Small intestine (tissue), 7 donors: ENCODE measurements at regions not wholly inside any gene's neighbourhood (a gene's known extent, or its start where the extent isn't known, plus 50 kb on each side); places are given as distances from the start of the nearest gene placed in this dataset.
"Not testable (repeated sequence)": the region's sequence is repeated elsewhere in the genome, so short reads cannot be mapped to it uniquely, and the experiment has no call there.

Experiments used
- DNase-seq, 2 donors: peaks; one replicate each; pipeline versions ENCODE4 v3.0.0 to v3.0.0-alpha.2; 2013
- FAIRE-seq: peaks from 2 replicates; lab custom pipeline; 2012; peaks lifted over from hg19 to GRCh38; lab: Jason Lieb, UNC
- H3K27ac ChIP-seq, 3 donors: one replicate each; pipeline ENCODE4 v1.5.1; 2013; ENCODE audit warnings: low read length in 2 of 3, mild to moderate bottlenecking in 2 of 3, control low read depth in 1 of 3, inconsistent platforms in 1 of 3, low read depth in 1 of 3, moderate library complexity in 1 of 3
- H3K27me3 ChIP-seq, 3 donors: one replicate each; pipeline ENCODE4 v1.6.1; 2013; ENCODE audit warnings: low read length in 3 of 3, inconsistent platforms in 1 of 3; ENCODE audit not compliant: control insufficient read depth in 3 of 3, insufficient read depth in 3 of 3
- H3K36me3 ChIP-seq, 3 donors: one replicate each; pipeline ENCODE4 v1.6.1; 2013; ENCODE audit warnings: low read length in 3 of 3, inconsistent platforms in 1 of 3, low read depth in 1 of 3, mild to moderate bottlenecking in 1 of 3, moderate library complexity in 1 of 3; ENCODE audit not compliant: control insufficient read depth in 3 of 3, insufficient read depth in 2 of 3
- H3K4me1 ChIP-seq, 3 donors: one replicate each; pipeline ENCODE4 v1.6.1; 2013; ENCODE audit warnings: low read length in 2 of 3, inconsistent platforms in 1 of 3, low read depth in 1 of 3, mild to moderate bottlenecking in 1 of 3, moderate library complexity in 1 of 3; ENCODE audit not compliant: control insufficient read depth in 3 of 3, insufficient read depth in 2 of 3
- H3K4me3 ChIP-seq, 3 donors: one replicate each; pipeline ENCODE4 v1.5.1; 2013; ENCODE audit warnings: low read length in 3 of 3, control low read depth in 1 of 3, inconsistent platforms in 1 of 3, low read depth in 1 of 3, mild to moderate bottlenecking in 1 of 3, moderate library complexity in 1 of 3
- H3K9me3 ChIP-seq, 2 donors: one replicate each; pipeline ENCODE4 v1.6.1; 2013; ENCODE audit warnings: low read depth in 1 of 2, low read length in 1 of 2; ENCODE audit not compliant: control insufficient read depth in 2 of 2, insufficient read depth in 1 of 2
- WGBS, 3 donors: extraction: QIAGEN DNeasy Blood & Tissue Kit; methylation state at CpG; one replicate each; pipeline ENCODE4 v1.1.7; 2013; 5-methylcytosine and 5-hydroxymethylcytosine counted together
- donor health status: healthy with polysubstance abuse.
- donor health status: control.
- donor health status: control.
- donor health status: Bipolar disorder and iron deficiency.
- donor health status: healthy.

- not testable (repeated sequence) for H3K27me3 ChIP-seq, H3K4me1 ChIP-seq, DNase-seq, H3K9me3 ChIP-seq, H3K36me3 ChIP-seq, H3K4me3 ChIP-seq, FAIRE-seq, H3K27ac ChIP-seq
- 92 to 95% (median 93%) methylated on average over 19 of the region's 19 CpGs for WGBS, 3 donors
These were observed 198.0 kb downstream of the MEIS1 start for GRCh38 chr2:66632882-66633281.

- 76 to 88% (median 82%) methylated on average over 3 of the region's 3 CpGs for WGBS, 3 donors
- H3K27me3 ChIP-seq, result no peaks in the 10 kb centered on the region
- H3K9me3 ChIP-seq, result peaks cover 0 to 4% of the 10 kb centered on the region in 2 donors
- FAIRE-seq (no peak), DNase-seq (no peak)
- no peaks in the 10 kb centered on the region for H3K4me1 ChIP-seq
- no peak overlapping the region for H3K27ac ChIP-seq
- no peaks in the 10 kb centered on the region for H3K36me3 ChIP-seq
- H3K4me3 ChIP-seq, result no peak overlapping the region
These were observed 198.7 kb downstream of the MEIS1 start for GRCh38 chr2:66633631-66634030.

GRCh38 chr2:66634784-66635183, 199.9 kb downstream of the MEIS1 start:
- FAIRE-seq (no peak), DNase-seq (no peak)
- Histone ChIP-seq H3K4me1 (no peaks in the 10 kb centered on the region), H3K27me3 (no peaks in the 10 kb centered on the region), H3K36me3 (no peaks in the 10 kb centered on the region), H3K4me3 (no peak overlapping the region), H3K27ac (no peak overlapping the region), H3K9me3 (peaks cover 0 to 4% of the 10 kb centered on the region in 2 donors)

GRCh38 chr2:66641685-66642084, 206.8 kb downstream of the MEIS1 start:
- Histone ChIP-seq H3K9me3 (no peaks in the 10 kb centered on the region), H3K4me3 (no peak overlapping the region), H3K27me3 (no peaks in the 10 kb centered on the region), H3K4me1 (no peaks in the 10 kb centered on the region), H3K36me3 (no peaks in the 10 kb centered on the region), H3K27ac (no peak overlapping the region)
- FAIRE-seq (no peak), DNase-seq (no peak)
- 80 to 90% (median 85%) methylated on average over 6 of the region's 6 CpGs for WGBS, 3 donors

- FAIRE-seq, H3K4me3 ChIP-seq, H3K9me3 ChIP-seq, H3K36me3 ChIP-seq, DNase-seq, H3K27ac ChIP-seq, H3K27me3 ChIP-seq, H3K4me1 ChIP-seq: not testable (repeated sequence)
- 56 to 63% (median 61%) methylated on average over 12 of the region's 12 CpGs for WGBS, 3 donors
These were observed 213.2 kb downstream of the MEIS1 start for GRCh38 chr2:66648081-66648480.

- DNase-seq (no peak), FAIRE-seq (no peak)
- Histone ChIP-seq H3K27me3 (no peaks in the 10 kb centered on the region), H3K4me1 (no peaks in the 10 kb centered on the region), H3K4me3 (no peak overlapping the region), H3K9me3 (no peaks in the 10 kb centered on the region), H3K27ac (no peak overlapping the region), H3K36me3 (no peaks in the 10 kb centered on the region)
- 71 to 77% (median 72%) methylated on average over 4 of the region's 4 CpGs for WGBS, 3 donors
These were observed 214.1 kb downstream of the MEIS1 start for GRCh38 chr2:66649006-66649405.

- no peak for DNase-seq
- no peak for FAIRE-seq
- Histone ChIP-seq H3K4me1 (no peaks in the 10 kb centered on the region), H3K9me3 (no peaks in the 10 kb centered on the region), H3K4me3 (no peak overlapping the region), H3K27ac (no peak overlapping the region), H3K36me3 (no peaks in the 10 kb centered on the region), H3K27me3 (no peaks in the 10 kb centered on the region)
These were observed 216.4 kb downstream of the MEIS1 start for GRCh38 chr2:66651295-66651694.

- no peak for FAIRE-seq
- H3K36me3 ChIP-seq, result no peaks in the 10 kb centered on the region
- no peaks in the 10 kb centered on the region for H3K9me3 ChIP-seq
- H3K4me1 ChIP-seq, result no peaks in the 10 kb centered on the region
- no peak for DNase-seq
- H3K27ac ChIP-seq, result no peak overlapping the region
- no peaks in the 10 kb centered on the region for H3K27me3 ChIP-seq
- no peak overlapping the region for H3K4me3 ChIP-seq
These were observed 225.9 kb downstream of the MEIS1 start for GRCh38 chr2:66660804-66661203.

GRCh38 chr2:66661253-66662173, 226.6 kb downstream of the MEIS1 start:
- WGBS, 3 donors, result 61 to 79% (median 73%) methylated on average over 10 of the region's 10 CpGs
- Histone ChIP-seq H3K27me3 (peaks cover 0 to 1% (median 0%) of the 10 kb centered on the region in 3 donors), H3K4me3 (no peak overlapping the region), H3K9me3 (no peaks in the 10 kb centered on the region), H3K27ac (no peak overlapping the region), H3K4me1 (no peaks in the 10 kb centered on the region), H3K36me3 (no peaks in the 10 kb centered on the region)
- DNase-seq (no peak), FAIRE-seq (no peak)
